ENCODE measurements at regions not wholly inside any gene's neighbourhood (a gene's known extent, or its start where the extent isn't known, plus 50 kb on each side); places are given as distances from the start of the nearest gene placed in this dataset.

GRCh38 chr5:121088341-121088740 lies 624.2 kb downstream of the PRR16 start:
- no peak for TF ChIP-seq CTCF (IDR thresholded peaks at IDR 0.05)
- no peak for TF ChIP-seq POLR2A (IDR thresholded peaks at IDR 0.05; ENCODE audit: low read depth)
